ENCODE measurements at regions not wholly inside any gene's neighbourhood (a gene's known extent, or its start where the extent isn't known, plus 50 kb on each side); places are given as distances from the start of the nearest gene placed in this dataset.

DNA sequence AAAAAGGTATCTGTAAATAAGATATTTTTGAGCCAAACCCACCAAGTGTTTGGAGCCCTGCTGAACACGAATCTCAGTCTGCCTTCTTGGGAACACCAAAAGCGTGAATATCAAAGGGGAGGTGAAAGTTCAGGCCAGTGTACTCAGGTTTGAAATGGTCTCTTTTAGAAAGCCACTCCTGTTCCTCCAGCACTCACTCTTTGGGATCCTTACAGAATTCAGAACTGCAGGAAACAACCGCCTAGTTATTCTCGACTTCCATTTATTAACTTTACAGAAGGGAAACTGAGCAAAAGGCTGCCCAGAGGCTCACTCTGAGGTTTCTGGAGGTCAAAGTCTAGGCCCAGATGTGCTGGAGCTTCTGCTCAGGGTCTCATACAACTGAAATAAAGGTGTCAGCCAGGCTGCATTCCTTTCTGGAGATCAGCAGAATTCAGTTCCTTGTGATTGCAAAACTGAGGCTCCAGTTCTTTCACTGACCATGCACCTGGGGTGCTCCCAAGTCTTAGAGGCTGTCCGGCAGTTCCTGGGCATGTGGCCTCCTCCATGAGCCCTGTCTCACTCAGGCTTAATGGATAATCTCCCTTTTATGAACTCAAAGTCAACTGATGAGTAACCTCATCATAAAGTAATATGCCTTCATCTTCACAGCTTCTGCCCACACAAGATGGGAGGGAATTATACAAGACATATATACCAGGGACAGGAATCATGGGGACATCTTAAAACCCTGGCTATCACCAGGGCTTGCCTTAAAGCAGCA lies 65.5 kb upstream of the TNFAIP3 start:
- no peak for TF ChIP-seq POLR2A (IDR thresholded peaks at IDR 0.05)
- TF ChIP-seq CTCF (IDR thresholded peaks at IDR 0.05): no peak
- no peak for TF ChIP-seq EP300 (IDR thresholded peaks at IDR 0.05)

Data from gastroesophageal sphincter (tissue), 3 donors.